ENCODE measurements at regions not wholly inside any gene's neighbourhood (a gene's known extent, or its start where the extent isn't known, plus 50 kb on each side); places are given as distances from the start of the nearest gene placed in this dataset.

- no peaks in the 10 kb centered on the region for H3K79me1 ChIP-seq (ENCODE audit: low read depth in 1 of 2, low read length in 2 of 2)
- DNase-seq (no peak), ATAC-seq (ENCODE audit: low read depth) (no peak)
- CTCF ChIA-PET, result no interaction called here
- no peak overlapping the region for H3K4me3 ChIP-seq (ENCODE audit: insufficient read depth, low read depth, low read length)
- no peak overlapping the region for H2BK20ac ChIP-seq (ENCODE audit: low read depth, low read length)
- H2AK9ac ChIP-seq (replicated peaks; ENCODE audit: low read depth, low read length, poor library complexity), result no peak overlapping the region
- H4K20me1 ChIP-seq (ENCODE audit: insufficient read depth, low read length), result no peaks in the 10 kb centered on the region
- WGBS, 2 experiments (ENCODE audit: extremely low coverage in 2 of 2, insufficient read length in 1 of 2), result 74% methylated on average over 3 of the region's 7 CpGs; no CpG with 5 or more reads in 1 of the 2 experiments
- no peak overlapping the region for H2BK15ac ChIP-seq (ENCODE audit: low read depth, low read length)
- in situ Hi-C loops (cut with MboI; ENCODE audit: low sequenced_read_pairs) (no loop called here), dilution Hi-C loops (cut with HindIII; ENCODE audit: low sequenced_read_pairs, unreplicated experiment) (no loop called here), intact Hi-C loops (cut with micrococcal nuclease) (no loop called here)
- no peak overlapping the region for H4K8ac ChIP-seq (ENCODE audit: low read depth in 2 of 2, low read length in 2 of 2)
- H3K4me1 ChIP-seq (ENCODE audit: control insufficient read depth, insufficient read depth, low read length), result no peaks in the 10 kb centered on the region
- H2BK5ac ChIP-seq (ENCODE audit: low read depth, low read length, poor library complexity, severe bottlenecking), result no peak overlapping the region
- no peaks in the 10 kb centered on the region for H3K27me3 ChIP-seq (ENCODE audit: control insufficient read depth, insufficient read depth, low read length)
- H2AFZ ChIP-seq (replicated peaks; ENCODE audit: low read length, poor library complexity), result no peak overlapping the region
- no peak overlapping the region for H3K4me2 ChIP-seq (ENCODE audit: low read depth, low read length)
- H2BK120ac ChIP-seq (ENCODE audit: low read depth, low read length), result no peak overlapping the region
- no peak overlapping the region for H3K27ac ChIP-seq (ENCODE audit: insufficient read depth, low read length)
- H4K5ac ChIP-seq (ENCODE audit: low read depth, low read length), result no peak overlapping the region
- no peak overlapping the region for H3K9ac ChIP-seq (ENCODE audit: low read depth, low read length)
- H3K56ac ChIP-seq (ENCODE audit: extremely low read depth, insufficient read depth, low read length), result no peak overlapping the region
- H4K91ac ChIP-seq (ENCODE audit: insufficient read depth, low read depth, low read length), result no peak overlapping the region
- H3K36me3 ChIP-seq (ENCODE audit: control insufficient read depth, insufficient read depth, low read length), result no peaks in the 10 kb centered on the region
- POLR2A ChIA-PET (ENCODE audit: unreplicated experiment), result no interaction called here
- no TSS peak for BruUV-seq (replicated peaks)
- H3K9me3 ChIP-seq (ENCODE audit: control insufficient read depth, insufficient read depth, low read length), result peaks cover 2% of the 10 kb centered on the region; the same call in 1 of the 2 replicates
- no peak overlapping the region for H3K23ac ChIP-seq (ENCODE audit: low read depth, low read length)
- no peak overlapping the region for H3K4ac ChIP-seq (ENCODE audit: low read depth, low read length)
- H3K14ac ChIP-seq (replicated peaks; ENCODE audit: low read depth, low read length), result no peak overlapping the region
- no peaks in the 10 kb centered on the region for H3K9me1 ChIP-seq (ENCODE audit: insufficient read depth, low read length)
- H2AK5ac ChIP-seq (ENCODE audit: low read depth, low read length), result no peak overlapping the region
- no peak for TF ChIP-seq RCOR1 (IDR thresholded peaks at IDR 0.05; ENCODE audit: insufficient replicate concordance, low read length)
- TF ChIP-seq FOS (IDR thresholded peaks at IDR 0.05; ENCODE audit: low read depth, low read length), result no peak
- no peak overlapping the region for H3K18ac ChIP-seq (ENCODE audit: low read depth, low read length)
Observed at GRCh38 chr13:64662887-64663593, 2567.1 kb downstream of the PCDH9 start.
